Osteoblast (primary cell): ENCODE measurements at regions not wholly inside any gene's neighbourhood (a gene's known extent, or its start where the extent isn't known, plus 50 kb on each side); places are given as distances from the start of the nearest gene placed in this dataset.
A peak's percentile ranks its signal among the peaks of the same experiment; 100 is the strongest.

Source experiments
- DNase-seq: peaks from one replicate; pipeline ENCODE4 v3.0.0; 2011; ENCODE audit warnings: low spot score, mixed read lengths; ENCODE audit not compliant: insufficient read length; ENCODE audit errors: missing footprints
- H2AFZ ChIP-seq: 2 replicates; pipeline ENCODE4 v1.6.0; 2011; ENCODE audit warnings: mild to moderate bottlenecking, low read length
- H3K27ac ChIP-seq: 2 replicates; pipeline ENCODE4 v1.5.1; 2011; ENCODE audit warnings: mild to moderate bottlenecking, low read depth, low read length, moderate library complexity
- H3K27me3 ChIP-seq: 2 replicates; pipeline ENCODE4 v1.6.0; 2012; ENCODE audit warnings: mild to moderate bottlenecking, control low read depth, inconsistent platforms, low read length, moderate library complexity; ENCODE audit not compliant: insufficient read depth
- H3K36me3 ChIP-seq: 2 replicates; pipeline ENCODE4 v1.5.1; 2011; ENCODE audit warnings: mild to moderate bottlenecking, low read length, control low read depth, moderate library complexity; ENCODE audit not compliant: insufficient read depth
- H3K4me1 ChIP-seq: 2 replicates; pipeline ENCODE4 v1.5.1; 2011; ENCODE audit warnings: mild to moderate bottlenecking, low read length, control low read depth, moderate library complexity; ENCODE audit not compliant: insufficient read depth
- H3K4me2 ChIP-seq: 2 replicates; pipeline ENCODE4 v1.6.0; 2011; ENCODE audit warnings: mild to moderate bottlenecking, low read length; ENCODE audit not compliant: insufficient read depth
- H3K4me3 ChIP-seq: fragments of 200-600 bp; sonication (generic); 3 replicates; pipeline ENCODE4 v1.5.1; 2012; ENCODE audit warnings: mild to moderate bottlenecking, low read length, inconsistent platforms; ENCODE audit not compliant: insufficient read depth
- H3K79me2 ChIP-seq: 2 replicates; pipeline ENCODE4 v1.6.0; 2012; ENCODE audit warnings: mild to moderate bottlenecking, low read length, control low read depth, inconsistent platforms; ENCODE audit not compliant: insufficient read depth
- H3K9me3 ChIP-seq: 2 replicates; pipeline ENCODE4 v1.5.1; 2011; ENCODE audit warnings: low read depth, low read length, control low read depth
- H4K20me1 ChIP-seq: 2 replicates; pipeline ENCODE4 v1.6.0; 2012; ENCODE audit warnings: mild to moderate bottlenecking, low read length, control low read depth; ENCODE audit not compliant: insufficient read depth
- CTCF ChIP-seq: IDR thresholded peaks from 2 replicates; pipeline ENCODE4 v1.5.1; 2011; ENCODE audit warnings: mild to moderate bottlenecking, low read depth, low read length, moderate library complexity; ENCODE audit errors: extremely low read depth

GRCh38 chr1:30198451-30198760, 525.0 kb downstream of the MATN1 start:
- no peak for TF ChIP-seq CTCF
- peaks cover 2% of the 10 kb centered on the region for H3K4me1 ChIP-seq
- H3K36me3 ChIP-seq: no peaks in the 10 kb centered on the region
- H3K79me2 ChIP-seq: no peaks in the 10 kb centered on the region
- no peak overlapping the region for H3K27ac ChIP-seq
- no peaks in the 10 kb centered on the region for H3K9me3 ChIP-seq
- H4K20me1 ChIP-seq: no peaks in the 10 kb centered on the region
- no peak overlapping the region for H3K4me3 ChIP-seq
- no peak overlapping the region for H2AFZ ChIP-seq
- no peak for DNase-seq
- H3K4me2 ChIP-seq: no peak overlapping the region
- no peaks in the 10 kb centered on the region for H3K27me3 ChIP-seq

- Histone ChIP-seq H3K9me3 (no peaks in the 10 kb centered on the region), H4K20me1 (no peaks in the 10 kb centered on the region), H3K4me1 (peaks cover 2% of the 10 kb centered on the region), H3K4me3 (no peak overlapping the region), H3K27ac (no peak overlapping the region), H3K36me3 (no peaks in the 10 kb centered on the region), H3K4me2 (no peak overlapping the region), H3K79me2 (no peaks in the 10 kb centered on the region), H3K27me3 (no peaks in the 10 kb centered on the region), H2AFZ (no peak overlapping the region)
- peak; percentile 52 for DNase-seq
- TF ChIP-seq CTCF: no peak
These were observed 525.5 kb downstream of the MATN1 start for GRCh38 chr1:30197639-30198450.

GRCh38 chr1:30196872-30197638, 526.3 kb downstream of the MATN1 start:
- Histone ChIP-seq H2AFZ (no peak overlapping the region), H4K20me1 (no peaks in the 10 kb centered on the region), H3K27me3 (no peaks in the 10 kb centered on the region), H3K79me2 (no peaks in the 10 kb centered on the region), H3K27ac (no peak overlapping the region), H3K9me3 (no peaks in the 10 kb centered on the region), H3K4me1 (peaks cover 2% of the 10 kb centered on the region), H3K4me3 (no peak overlapping the region), H3K36me3 (no peaks in the 10 kb centered on the region), H3K4me2 (no peak overlapping the region)
- no peak for DNase-seq
- no peak for TF ChIP-seq CTCF

- Histone ChIP-seq H3K4me2 (no peak overlapping the region), H3K79me2 (no peaks in the 10 kb centered on the region), H3K4me1 (peaks cover 2% of the 10 kb centered on the region), H2AFZ (no peak overlapping the region), H3K27me3 (no peaks in the 10 kb centered on the region), H3K4me3 (no peak overlapping the region), H4K20me1 (no peaks in the 10 kb centered on the region), H3K27ac (no peak overlapping the region), H3K36me3 (no peaks in the 10 kb centered on the region), H3K9me3 (no peaks in the 10 kb centered on the region)
- no peak for TF ChIP-seq CTCF
- DNase-seq: no peak
These were observed 526.9 kb downstream of the MATN1 start for GRCh38 chr1:30196457-30196856.
